ENCODE measurements at regions not wholly inside any gene's neighbourhood (a gene's known extent, or its start where the extent isn't known, plus 50 kb on each side); places are given as distances from the start of the nearest gene placed in this dataset.

DNA sequence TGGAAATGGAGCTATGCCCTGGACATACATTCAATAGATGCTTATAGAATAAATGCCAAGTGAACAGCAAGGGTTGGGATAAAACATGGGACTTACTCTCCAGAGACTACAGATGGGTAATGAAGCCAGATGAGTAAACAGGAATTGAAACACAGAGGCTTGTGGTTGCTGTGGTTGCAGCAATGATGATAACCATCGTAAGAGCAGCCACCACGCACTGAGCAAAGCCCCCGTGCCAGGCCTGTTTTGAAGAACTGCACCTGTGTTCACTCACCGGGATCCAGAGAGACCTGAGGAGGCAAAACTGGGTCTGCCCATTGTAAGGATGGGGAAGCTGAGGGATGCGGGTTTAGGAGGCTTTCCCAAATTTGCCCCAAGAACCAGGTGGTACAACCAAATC is 431.1 kb upstream of the CDH4 start:
- Histone ChIP-seq H3K4me3 (ENCODE audit: low read depth, low read length) (no peak overlapping the region), H3K27ac (no peak overlapping the region), H3K36me3 (replicated peaks) (no peaks in the 10 kb centered on the region), H3K27me3 (replicated peaks) (no peaks in the 10 kb centered on the region)
- TF ChIP-seq, protein P1, sequence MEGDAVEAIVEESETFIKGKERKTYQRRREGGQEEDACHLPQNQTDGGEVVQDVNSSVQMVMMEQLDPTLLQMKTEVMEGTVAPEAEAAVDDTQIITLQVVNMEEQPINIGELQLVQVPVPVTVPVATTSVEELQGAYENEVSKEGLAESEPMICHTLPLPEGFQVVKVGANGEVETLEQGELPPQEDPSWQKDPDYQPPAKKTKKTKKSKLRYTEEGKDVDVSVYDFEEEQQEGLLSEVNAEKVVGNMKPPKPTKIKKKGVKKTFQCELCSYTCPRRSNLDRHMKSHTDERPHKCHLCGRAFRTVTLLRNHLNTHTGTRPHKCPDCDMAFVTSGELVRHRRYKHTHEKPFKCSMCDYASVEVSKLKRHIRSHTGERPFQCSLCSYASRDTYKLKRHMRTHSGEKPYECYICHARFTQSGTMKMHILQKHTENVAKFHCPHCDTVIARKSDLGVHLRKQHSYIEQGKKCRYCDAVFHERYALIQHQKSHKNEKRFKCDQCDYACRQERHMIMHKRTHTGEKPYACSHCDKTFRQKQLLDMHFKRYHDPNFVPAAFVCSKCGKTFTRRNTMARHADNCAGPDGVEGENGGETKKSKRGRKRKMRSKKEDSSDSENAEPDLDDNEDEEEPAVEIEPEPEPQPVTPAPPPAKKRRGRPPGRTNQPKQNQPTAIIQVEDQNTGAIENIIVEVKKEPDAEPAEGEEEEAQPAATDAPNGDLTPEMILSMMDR (IDR thresholded peaks at IDR 0.05; ENCODE audit: low read depth, low read length, missing control alignments) = no peak
- in situ Hi-C loops (cut with HindIII; ENCODE audit: low pct_ligation_motif_present, low sequenced_read_pairs) = no loop called here
- DNase-seq = no peak

DNA sequence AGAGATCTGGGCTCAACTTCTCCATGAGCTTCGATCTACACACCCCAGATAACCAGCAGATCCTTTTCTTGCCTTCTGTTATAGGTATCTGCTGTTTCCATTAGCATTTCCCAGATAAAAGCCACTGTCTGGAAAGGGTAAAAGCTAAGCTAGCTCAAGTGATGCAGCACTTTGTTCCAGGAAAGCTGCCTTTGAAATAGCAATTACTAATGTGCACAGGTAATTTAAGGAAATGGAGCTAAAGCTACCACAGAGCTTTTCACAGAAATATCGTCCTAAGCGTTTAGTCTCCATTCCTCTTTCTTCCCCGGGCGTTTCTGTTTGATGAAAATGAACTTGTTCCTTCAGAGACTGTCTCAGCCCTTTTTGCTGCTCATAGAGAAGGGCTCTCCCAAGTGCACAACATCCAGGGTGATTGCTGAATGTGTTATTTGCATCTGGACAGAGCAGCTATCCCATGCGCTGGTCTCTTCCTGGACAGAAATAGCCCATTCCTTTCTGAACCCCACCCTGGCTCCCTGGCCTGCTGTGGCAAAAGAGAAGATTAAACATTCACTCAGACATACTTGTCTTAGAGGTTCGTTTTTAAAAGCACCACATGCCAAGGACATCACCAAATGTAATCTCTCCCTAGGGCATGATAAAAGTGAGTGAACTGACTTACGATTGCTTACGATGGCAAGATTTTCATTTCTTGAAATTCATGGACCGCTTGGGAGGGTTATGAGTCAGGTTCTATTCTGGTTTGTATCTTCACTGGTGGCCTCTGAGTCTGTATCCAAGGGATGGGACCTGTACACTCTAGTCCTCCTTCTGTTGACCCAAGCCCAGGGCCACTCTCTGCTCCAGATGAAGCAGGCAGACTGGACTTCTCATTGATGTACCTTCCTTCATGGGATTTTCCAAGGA is 429.1 kb upstream of the CDH4 start:
- Histone ChIP-seq H3K4me3 (ENCODE audit: low read depth, low read length) (no peak overlapping the region), H3K36me3 (replicated peaks) (no peaks in the 10 kb centered on the region), H3K27me3 (replicated peaks) (no peaks in the 10 kb centered on the region), H3K27ac (no peak overlapping the region)
- no peak for DNase-seq
- TF ChIP-seq, protein P1 (IDR thresholded peaks at IDR 0.05; ENCODE audit: low read depth, low read length, missing control alignments) = no peak
- in situ Hi-C loops (cut with HindIII; ENCODE audit: low pct_ligation_motif_present, low sequenced_read_pairs) = no loop called here

DNA sequence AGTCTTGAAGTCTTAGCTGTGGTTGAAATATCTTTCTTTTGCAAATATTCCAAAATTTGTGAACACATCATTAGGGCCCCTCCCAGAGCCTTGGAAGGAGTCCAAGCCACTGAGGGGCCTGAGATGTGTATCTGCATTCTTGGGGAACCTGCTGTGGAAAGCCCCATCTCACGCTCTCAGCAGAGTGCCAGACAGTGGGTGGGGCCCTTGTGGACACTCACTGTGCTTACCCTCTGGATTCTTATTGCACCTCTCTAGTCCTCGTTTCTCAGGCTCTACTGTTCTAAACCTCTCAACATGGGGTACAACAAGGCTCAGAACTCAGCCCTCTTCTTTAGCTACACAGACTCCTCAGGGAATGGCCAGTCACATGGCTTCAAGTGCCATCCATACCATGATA is 416.2 kb upstream of the CDH4 start:
- no peak overlapping the region for H3K4me3 ChIP-seq (ENCODE audit: low read depth, low read length)
- H3K27ac ChIP-seq = no peak overlapping the region
- TF ChIP-seq, protein P1 (IDR thresholded peaks at IDR 0.05; ENCODE audit: low read depth, low read length, missing control alignments) = no peak
- H3K36me3 ChIP-seq (replicated peaks) = no peaks in the 10 kb centered on the region
- in situ Hi-C loops (cut with HindIII; ENCODE audit: low pct_ligation_motif_present, low sequenced_read_pairs) = no loop called here
- no peak for DNase-seq
- H3K27me3 ChIP-seq (replicated peaks) = no peaks in the 10 kb centered on the region

DNA sequence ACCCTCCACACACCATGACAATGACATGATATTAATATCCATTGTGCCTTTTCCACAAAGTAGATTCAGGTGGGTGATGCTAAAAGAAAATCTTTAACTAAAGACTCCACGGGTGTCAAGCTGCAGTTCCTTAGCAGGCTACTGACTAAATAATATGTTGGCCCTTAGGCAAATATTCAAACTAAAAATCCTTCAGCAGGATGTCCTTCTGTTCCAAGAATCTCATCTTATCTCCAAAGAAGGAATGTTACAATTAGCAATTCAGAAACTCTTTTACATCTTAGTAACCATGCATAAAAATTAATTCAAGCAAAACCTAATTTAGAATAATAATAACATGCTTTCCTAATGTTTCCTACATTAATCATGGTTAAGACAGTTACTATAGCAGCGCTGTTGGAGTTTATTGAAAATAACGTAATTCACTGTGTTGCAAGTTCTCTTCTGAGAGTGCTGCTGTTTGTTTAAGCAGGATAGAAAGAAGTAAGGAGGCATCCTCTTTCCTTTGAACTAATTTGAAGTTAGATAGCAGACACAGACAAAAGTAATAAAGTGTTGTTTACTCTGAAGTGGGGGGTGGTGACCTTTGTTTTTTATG is 414.8 kb upstream of the CDH4 start:
- no peaks in the 10 kb centered on the region for H3K36me3 ChIP-seq (replicated peaks)
- in situ Hi-C loops (cut with HindIII; ENCODE audit: low pct_ligation_motif_present, low sequenced_read_pairs) = no loop called here
- TF ChIP-seq, protein P1 (IDR thresholded peaks at IDR 0.05; ENCODE audit: low read depth, low read length, missing control alignments) = no peak
- H3K27me3 ChIP-seq (replicated peaks) = no peaks in the 10 kb centered on the region
- no peak for DNase-seq
- H3K4me3 ChIP-seq (ENCODE audit: low read depth, low read length) = no peak overlapping the region
- no peak overlapping the region for H3K27ac ChIP-seq

DNA sequence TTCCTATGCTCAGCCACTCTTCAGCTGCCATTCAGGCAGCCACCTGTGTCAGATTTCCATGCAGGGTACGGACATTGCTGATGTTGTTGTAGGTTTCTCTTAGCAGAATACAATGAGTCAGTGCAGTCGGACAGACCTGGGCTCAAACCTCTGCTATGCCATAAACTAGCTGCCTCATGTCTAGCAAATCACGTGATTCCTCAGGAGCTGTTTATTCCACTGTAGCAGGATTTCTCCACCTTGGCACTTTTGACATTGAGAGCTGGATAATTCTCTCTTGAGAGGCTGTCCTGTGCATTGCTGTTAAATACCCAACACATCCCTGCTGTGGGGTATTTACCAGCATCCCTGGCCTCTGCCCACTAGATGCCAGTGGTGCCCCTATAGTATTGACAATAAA is 413.8 kb upstream of the CDH4 start:
- no peaks in the 10 kb centered on the region for H3K36me3 ChIP-seq (replicated peaks)
- no peak overlapping the region for H3K4me3 ChIP-seq (ENCODE audit: low read depth, low read length)
- no peaks in the 10 kb centered on the region for H3K27me3 ChIP-seq (replicated peaks)
- in situ Hi-C loops (cut with HindIII; ENCODE audit: low pct_ligation_motif_present, low sequenced_read_pairs) = no loop called here
- DNase-seq = no peak
- TF ChIP-seq, protein P1 (IDR thresholded peaks at IDR 0.05; ENCODE audit: low read depth, low read length, missing control alignments) = no peak
- no peak overlapping the region for H3K27ac ChIP-seq
